22Rv1 (cell line): ENCODE measurements at regions not wholly inside any gene's neighbourhood (a gene's known extent, or its start where the extent isn't known, plus 50 kb on each side); places are given as distances from the start of the nearest gene placed in this dataset.

Source experiments
- CTCF ChIP-seq: fragments of 450-650 bp; IDR thresholded peaks from 2 replicates; pipeline ENCODE4 v1.5.1; 2017; ENCODE audit warnings: mild to moderate bottlenecking
- ZFX ChIP-seq: fragments of 450-650 bp; IDR thresholded peaks from 2 replicates; pipeline ENCODE4 v1.6.1; 2017; ENCODE audit warnings: antibody characterized with exemption, borderline replicate concordance

- no peak for TF ChIP-seq CTCF
- no peak for TF ChIP-seq ZFX
These were observed 87.0 kb downstream of the IARS1 start for GRCh38 chr9:92206488-92206887.
